GM21619 (cell line): ENCODE measurements at regions not wholly inside any gene's neighbourhood (a gene's known extent, or its start where the extent isn't known, plus 50 kb on each side); places are given as distances from the start of the nearest gene placed in this dataset.
"Not testable (repeated sequence)": the region's sequence is repeated elsewhere in the genome, so short reads cannot be mapped to it uniquely, and the experiment has no call there.

Source experiments
- ATAC-seq: cut with Tn5 transposase; IDR thresholded peaks from one replicate; pipeline ENCODE4 v1.9.1; 2021; ENCODE audit not compliant: unreplicated experiment

DNA sequence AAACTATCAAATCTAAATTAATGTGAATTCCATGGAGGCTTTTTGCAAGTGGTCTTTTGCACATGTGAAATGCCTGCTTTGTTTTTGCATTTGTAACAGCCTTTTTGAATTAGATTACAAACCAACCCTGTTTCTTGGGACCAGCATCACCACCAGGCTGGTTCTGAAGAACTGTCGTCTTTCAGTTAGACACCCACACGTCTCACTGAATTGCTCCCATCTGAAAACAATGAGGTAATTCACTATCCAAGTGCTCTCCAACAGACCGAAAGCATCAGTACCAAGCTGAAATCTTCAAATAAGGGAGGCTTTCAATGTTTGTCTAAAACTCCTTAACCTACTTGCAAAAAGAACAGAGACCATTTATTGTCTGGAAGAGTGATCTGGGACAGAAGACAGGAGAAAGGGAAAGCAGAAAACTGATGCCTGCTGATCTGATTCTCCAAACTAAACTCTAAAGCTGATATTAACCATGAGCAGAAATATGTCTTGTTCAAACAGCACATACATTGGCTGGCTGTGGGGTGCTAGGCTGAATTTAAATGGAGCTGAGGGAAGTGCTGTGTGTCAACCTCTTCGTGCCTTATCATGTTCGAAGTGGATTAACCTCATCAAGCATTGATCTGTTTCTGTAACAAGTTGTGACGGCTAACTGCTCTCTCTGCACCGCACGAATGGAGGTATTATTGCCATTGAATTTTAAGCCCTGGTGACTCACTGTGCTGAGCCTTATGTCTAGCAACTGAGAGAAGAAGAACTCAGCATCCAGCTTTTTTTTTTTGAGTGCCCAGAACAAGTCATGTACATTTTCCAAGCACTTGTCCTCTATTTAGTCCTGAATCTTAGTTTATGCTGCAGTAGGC lies 213.7 kb upstream of the P2RY1 start:
- ATAC-seq = no peak

DNA sequence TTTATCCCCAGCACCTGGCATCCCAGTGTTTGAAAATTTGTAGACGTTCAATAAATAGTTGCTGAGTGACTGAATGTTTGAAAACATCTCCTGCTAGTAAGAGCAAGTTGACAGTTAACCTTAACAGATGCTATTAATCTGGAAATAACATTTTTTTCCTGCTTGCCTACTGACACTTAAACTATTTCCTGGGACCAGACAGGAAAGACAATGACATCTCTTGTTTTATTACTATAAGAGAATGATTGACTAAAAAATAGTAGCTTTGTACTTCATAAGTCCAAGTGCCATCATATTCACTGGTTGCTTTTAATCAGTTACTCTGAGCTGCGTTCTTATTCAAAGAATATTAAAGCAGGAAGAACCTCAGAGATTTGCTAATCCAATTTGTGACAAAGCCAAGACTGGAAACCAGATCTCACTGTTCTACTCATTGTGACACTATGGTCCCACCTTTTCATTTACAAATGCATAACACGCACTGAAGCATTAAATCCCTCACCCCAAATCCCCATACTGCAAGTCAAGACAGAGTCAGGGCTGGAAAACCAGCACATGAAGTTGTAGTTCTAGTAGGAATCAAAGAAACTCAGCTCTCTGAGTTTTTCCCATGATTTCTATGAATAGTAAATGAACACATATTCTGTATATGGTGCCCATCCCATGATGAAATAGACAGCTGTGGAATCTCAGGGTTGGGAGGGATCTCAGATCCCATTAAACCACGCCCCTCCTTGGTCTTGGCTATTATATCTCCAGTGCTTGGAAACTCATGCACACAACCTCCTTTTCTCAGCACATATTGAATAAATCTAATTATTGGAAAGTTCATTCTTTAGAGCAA lies 212.7 kb upstream of the P2RY1 start:
- ATAC-seq = no peak

DNA sequence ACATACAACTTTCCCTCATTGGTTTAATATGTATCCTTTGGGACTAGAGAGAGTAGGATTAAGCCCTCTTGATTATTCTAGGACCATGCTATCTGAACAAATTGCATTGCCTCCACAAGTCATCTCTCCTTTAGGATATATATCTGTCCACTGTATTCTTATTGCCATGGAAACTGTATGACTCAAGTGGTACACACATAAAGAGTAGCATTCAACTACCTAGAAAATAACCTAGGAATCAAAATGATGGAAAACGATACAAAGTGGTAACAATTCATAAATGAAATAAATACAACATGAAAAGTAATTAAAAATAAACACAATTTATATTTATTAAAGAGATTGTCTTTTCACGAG lies 212.1 kb upstream of the P2RY1 start:
- no peak for ATAC-seq

DNA sequence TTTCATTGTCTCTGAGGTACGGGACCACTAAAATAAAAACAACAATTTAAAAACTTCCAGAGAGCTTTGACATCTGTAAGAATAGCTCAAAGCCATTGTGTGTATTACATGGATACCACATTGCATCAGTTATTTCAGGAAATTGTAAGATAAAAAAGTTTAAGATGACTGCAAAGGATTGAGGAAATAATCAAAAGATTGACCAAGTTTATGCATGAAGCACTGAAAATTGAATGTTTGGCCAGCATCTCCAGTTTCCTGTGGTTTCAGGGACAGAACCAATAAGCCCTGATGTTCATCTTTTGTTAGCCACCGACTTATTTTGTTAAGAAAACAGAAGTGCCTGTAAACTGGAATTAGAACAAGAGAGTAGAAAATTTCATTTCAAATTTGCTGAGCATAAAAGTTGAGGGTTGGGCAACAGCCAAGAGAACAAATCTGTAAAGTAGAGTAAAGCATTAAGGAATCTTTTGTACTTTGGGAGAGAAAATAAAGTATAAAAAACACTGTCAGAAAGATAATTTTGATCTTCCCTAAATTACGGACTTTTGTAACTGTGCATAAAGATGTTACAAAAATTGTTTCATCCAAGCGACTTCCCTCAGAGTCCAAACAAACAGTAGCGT lies 211.5 kb upstream of the P2RY1 start:
- ATAC-seq = no peak

DNA sequence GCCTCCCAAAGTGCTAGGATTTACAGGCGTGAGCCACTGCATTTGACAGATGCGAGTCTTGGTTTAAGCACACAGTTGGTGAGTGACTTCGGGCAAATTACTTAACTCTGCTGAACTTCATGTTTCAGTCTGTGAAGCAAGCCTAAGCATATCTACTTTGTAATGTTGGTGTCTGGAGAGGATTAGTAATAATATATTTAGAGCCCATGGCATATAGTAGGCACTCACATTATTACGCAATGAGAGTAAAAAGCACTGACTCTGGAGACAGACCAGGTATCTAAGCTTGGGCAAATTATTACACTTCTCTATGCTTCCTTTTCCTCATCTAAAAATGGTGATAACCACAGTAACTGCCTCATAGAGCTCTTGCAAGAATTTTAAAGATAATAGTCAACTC lies 208.7 kb upstream of the P2RY1 start:
- no peak for ATAC-seq

DNA sequence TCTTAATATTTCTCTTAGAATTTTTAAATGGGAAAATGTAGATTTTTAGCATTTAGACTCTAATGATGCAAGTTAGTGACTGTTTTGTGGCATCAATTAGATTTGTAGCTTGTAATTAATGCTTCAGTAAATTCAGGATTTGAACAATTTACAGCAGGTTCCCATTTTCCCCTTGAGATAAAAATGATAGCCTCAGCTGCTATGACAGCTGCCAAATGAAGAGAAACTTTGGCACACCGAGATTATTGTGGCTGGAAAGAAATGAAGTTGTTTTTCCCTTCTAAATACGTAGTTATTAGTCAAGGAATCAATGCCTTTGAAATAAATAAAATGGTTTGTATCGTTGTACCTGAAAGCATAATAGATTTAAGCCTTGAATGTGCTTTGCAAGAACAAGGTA lies 206.4 kb upstream of the P2RY1 start:
- ATAC-seq = no peak

DNA sequence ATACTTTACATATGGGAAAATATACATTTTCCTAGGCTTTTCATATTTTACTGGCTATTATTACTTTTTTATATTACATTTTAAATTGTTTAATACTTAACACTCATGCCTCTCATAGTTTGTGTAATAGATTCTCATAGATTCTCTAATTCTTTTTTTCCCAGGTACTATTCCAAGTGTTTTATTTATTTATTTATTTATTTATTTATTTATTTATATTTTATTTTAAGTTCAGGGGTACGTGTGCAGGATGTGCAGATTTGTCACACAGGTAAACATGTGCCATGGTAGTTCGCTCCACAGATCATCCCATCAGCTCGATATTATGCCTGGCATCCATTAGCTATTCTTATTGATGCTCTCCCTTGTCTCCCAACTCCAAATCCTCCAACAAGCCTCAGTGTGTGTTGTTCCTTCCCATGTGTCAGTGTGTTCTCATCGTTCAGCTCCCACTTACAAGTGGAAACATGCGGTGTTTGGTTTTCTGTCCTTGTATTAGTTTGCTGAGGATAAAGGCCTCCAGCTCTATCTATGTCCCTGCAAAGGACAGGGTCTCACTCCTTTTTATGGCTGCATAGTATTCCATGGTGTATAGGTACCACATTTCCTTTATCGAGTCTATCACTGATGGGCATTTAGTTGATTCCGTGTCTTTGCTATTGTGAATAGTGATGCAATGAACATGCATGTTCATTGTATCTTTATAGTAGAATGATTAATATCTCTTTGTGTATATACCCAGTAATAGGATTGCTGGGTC lies 205.4 kb upstream of the P2RY1 start:
- ATAC-seq = no peak

DNA sequence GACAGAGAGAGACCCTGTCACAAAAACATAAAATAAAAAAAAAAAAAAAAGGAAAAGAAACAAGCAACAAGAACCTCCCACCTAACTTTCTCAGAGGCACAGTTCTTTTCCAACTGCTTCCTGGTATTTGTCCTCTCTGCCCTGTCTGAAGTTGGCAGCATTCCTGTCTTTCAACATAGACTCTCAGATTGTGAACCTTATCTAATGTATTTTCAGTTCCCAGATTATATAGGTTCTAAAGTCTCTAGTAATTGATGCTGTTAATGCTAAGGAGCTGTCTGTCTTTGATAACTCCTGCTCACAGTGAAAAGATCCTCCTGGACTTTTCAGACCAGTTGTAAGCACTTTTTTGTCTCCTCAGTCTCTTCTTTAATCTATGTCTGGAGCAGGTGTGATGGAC lies 199.5 kb upstream of the P2RY1 start:
- no peak for ATAC-seq

DNA sequence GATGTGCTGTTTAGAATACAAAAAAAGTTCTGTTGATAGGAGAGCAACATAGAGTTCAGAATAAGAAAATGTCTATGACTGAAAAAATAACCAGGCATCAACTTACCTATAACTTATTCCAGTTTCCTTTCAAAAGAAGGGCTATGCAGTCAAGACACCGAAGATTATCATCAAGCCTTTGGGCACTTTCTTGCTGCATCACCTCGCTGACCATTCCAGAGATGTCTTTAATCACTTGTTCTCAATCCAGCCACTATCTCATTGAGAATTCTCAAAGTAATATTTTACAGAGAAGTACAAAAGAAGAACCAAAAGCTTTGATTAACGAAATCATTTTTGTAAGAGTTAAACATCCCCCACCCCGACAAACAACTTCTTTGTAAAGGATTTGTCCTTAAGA lies 198.3 kb upstream of the P2RY1 start:
- ATAC-seq = no peak

DNA sequence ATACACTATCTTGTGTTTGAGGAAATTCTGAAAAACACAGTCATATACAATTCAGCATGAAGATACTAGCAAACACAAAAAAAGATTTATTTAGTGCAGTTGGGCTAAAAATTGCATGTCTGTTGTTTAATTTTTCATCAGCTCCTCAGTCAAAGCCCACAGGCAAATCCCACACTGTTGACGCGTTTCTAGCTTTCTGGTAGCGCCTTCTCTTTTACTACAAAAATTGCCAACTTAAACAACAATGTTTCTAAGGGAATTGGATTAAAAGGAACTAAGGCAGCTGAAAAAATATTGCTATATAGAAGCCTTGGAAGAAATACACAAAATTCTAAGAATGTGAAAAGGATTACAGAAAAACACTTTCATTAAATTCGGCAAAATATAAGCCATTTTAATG lies 196.7 kb upstream of the P2RY1 start:
- no peak for ATAC-seq

DNA sequence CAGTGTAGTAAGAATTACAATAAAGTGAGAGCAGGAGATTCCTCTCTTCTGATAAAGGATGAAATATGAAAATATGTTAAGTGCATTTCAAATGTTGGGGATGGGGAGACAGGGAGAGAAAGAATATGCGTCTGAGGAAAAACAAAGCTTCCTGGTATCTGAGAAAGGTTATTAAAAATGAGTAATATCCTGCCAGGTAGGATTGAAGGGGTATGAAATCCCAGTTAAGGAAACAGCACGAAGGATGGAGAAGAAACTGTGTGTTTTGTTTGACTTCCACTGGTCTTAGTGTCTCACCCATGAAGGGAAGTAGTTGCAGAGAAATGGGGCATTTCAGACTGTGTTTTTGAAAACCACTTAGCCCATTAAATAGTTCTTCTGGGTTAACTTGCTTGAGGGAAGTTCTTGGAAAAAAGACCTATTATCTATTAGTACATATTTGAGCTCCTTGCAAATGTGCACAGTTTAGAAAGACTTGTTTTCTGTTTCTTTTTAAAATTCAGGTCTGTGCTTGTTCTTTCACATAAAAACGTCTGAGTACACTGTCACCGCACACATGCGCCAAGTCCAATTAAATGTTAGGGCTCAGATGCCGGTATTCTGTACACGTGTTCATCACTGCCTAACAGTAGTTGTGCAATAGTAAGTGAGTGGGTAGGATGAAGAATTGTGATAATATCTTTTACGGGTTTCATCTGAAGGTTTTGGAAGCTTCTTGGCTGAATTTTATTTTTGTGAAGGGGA lies 196.1 kb upstream of the P2RY1 start:
- no peak for ATAC-seq

DNA sequence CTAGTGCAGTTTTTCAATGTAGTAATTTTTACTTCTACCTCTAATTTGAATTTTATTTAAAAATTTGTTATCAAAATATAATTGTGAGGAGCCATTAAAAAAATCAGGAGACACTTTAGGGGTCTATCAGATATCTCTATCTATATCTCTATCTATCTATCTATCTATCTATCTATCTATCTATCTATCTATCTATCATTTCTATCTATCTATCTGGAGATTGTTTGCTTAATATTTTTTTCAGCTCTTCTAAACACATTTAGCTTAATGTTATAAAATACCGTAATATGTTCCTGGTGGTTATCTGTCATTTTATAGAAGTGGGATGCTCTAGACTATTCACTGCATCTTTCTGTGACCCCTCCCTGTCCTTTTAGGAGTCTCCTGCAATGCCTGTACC lies 193.7 kb upstream of the P2RY1 start:
- ATAC-seq = no peak

DNA sequence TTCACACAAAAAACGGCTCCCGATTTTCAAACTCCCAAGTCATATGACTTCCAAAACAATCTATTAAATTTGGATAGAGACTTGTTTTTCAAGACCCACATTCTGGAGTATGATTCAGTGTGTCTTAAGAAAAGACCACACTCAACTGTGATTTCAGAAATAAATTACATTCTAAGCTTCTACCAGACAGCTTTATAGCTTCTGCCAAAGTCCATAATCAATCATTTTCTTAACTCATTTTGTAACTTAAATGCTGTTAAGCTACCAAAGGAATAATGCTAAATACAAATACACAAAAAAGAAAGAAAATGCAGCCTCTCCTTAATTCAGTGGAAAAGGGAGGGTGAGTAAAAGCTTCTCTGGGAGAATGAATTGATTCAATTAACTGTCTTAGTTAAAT lies 192.3 kb upstream of the P2RY1 start:
- ATAC-seq = no peak

DNA sequence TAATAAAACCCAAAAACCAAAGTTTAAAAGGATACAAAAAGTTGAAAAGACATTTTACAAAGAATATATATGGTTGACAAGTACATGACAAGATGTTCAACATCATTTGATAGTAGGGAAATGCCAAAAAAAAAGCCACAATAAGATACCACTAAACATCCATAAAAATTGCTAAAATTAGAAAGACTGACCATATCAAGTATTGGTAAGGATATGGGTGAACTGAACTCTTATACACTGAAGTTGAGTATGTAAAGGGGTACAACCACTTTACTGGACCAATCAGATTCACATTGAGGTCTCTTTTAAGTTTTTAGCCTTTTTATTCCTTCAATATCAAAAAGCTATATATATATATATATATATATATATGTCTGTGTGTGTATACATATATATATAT lies 190.5 kb upstream of the P2RY1 start:
- ATAC-seq = no peak

DNA sequence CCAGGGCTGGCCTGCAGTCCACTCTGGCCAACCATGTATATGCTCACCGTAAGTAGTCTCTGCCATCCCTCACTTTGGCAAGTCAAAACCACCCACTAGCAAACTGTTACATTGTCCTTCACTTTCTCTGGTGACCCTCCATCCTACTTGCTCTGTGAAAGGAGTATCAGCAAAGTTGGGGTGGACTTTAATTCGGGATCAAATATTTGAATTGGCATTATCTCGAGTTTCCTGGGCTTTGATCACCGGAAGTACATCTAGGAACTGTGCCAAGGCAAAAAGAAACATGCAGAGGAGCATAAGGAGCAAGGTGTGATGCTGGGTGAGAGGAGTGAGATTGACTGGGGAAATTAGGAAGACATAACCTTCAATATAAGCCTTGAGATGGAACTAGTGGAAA lies 188.9 kb upstream of the P2RY1 start:
- ATAC-seq = no peak

DNA sequence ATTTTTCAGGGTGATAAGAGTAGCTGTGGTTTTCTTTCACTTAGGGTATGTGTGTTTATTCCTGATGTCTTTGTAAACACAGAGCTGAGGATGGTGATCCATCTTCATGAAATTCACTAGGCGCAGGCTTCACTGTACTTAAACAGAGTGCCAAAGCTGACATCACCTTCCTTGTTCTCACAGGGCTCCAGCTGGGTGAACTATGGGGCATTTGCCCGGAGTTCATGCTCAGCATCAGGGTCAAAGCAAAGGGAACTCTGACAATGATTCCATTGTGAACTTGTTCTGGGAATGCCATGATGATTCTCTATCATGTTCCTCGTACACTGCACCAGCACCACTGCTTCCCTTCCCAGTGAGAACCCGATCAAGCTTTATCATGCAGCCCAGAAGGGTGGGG lies 184.8 kb upstream of the P2RY1 start:
- no peak for ATAC-seq

DNA sequence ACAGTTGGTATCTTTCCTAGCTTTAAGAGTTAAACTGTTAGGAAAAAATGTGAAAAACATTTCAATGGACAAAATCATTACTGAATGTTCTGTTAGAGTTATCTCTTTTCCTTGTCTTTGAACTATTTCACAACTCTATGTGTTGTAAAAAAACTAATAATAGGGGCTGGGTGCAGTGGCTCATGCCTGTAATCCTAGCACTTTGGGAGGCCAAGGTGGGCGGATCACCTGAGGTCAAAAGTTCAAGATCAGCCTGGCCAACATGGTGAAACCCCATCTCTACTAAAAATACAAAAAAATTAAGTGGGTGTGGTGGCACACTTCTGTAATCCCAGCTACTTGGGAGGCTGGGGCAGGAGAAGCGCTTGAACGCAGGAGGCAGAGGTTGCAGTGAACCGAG lies 184.0 kb upstream of the P2RY1 start:
- not testable (repeated sequence) for ATAC-seq

DNA sequence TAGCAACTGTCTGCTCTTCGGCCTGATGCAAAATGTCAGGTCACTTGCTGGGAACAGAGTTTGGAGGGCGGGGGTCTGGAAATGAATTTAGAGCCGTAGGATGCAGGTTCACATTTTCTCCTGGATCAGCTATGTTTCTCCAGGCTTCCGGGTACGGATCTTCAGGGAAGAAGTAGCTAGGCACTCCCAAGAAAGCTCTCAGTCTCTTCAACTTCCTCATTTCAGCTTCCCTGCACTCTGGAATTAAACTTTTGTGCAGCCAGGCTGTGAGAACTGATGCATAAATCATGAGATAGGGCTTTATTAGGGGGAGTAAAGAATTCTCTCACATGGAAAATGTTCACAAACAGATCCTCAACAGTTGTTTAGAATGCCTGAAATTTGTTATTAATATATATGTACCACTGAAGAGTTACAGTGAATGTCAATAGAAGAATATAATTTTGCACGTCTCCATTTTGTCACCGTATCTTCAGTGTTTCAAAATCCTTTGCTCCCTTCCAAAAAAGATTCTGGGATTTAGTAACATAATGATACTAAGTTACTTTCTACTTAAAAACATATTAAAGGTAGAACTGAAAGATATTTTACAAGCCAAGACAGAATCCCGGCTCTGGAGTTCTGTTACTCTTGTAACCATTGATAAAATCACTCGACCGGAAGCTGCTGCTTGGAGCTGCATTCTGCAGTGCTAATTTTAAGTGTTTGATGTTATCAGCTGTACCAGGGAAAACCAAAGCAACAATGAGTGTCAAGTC lies 178.5 kb upstream of the P2RY1 start:
- ATAC-seq = no peak

DNA sequence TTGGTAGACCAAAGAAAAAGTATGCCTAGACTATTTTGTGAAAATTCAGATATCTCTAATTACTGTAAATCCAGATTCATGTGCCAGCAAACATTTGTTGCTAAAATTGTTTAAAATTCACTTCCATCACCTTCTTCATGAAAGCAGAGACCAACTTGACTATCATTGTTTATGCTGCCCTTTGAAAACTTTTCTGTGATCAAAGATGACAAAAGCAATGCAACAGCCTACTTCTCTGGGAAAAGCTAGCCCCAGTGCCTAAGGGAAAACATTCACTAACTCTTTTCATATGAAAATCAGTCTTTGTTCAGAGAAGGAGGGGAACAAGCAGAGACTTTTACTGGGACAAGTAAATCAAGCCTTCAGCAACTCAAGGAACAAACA lies 178.0 kb upstream of the P2RY1 start:
- ATAC-seq = no peak
